Colonic mucosa (tissue), 4 donors: ENCODE measurements at regions not wholly inside any gene's neighbourhood (a gene's known extent, or its start where the extent isn't known, plus 50 kb on each side); places are given as distances from the start of the nearest gene placed in this dataset.

Experiments
- DNase-seq: peaks from one replicate; pipeline ENCODE4 v3.0.0-alpha.2; 2020
- H3K27ac ChIP-seq: fragments of 200-600 bp; one replicate; pipeline ENCODE4 v1.8.0; 2021
- H3K27me3 ChIP-seq: fragments of 200-600 bp; one replicate; pipeline ENCODE4 v1.8.0; 2021
- H3K36me3 ChIP-seq: fragments of 200-600 bp; one replicate; pipeline ENCODE4 v1.8.0; 2021
- H3K4me1 ChIP-seq: fragments of 200-600 bp; one replicate; pipeline ENCODE4 v1.8.0; 2021; ENCODE audit warnings: mild to moderate bottlenecking
- H3K4me3 ChIP-seq: fragments of 200-600 bp; one replicate; pipeline ENCODE4 v1.8.0; 2021
- H3K9ac ChIP-seq, 2 donors: one replicate each; pipeline ENCODE4 v1.7.0; 2013; ENCODE audit warnings: control low read depth in 2 of 2, low read depth in 2 of 2, low read length in 2 of 2
- H3K9me3 ChIP-seq: fragments of 200-600 bp; one replicate; pipeline ENCODE4 v1.8.0; 2021
- CTCF ChIP-seq: fragments of 200-600 bp; IDR thresholded peaks from one replicate; pipeline ENCODE4 v1.8.0; 2022; ENCODE audit warnings: antibody characterized with exemption, mild to moderate bottlenecking
- intact Hi-C: fragments of 100-400 bp; cut with DNase I; formaldehyde crosslinking; loops from one replicate; pipeline ENCODE4 v1.14.1; 2022
- donor health status: healthy.
- donor health status: DM: no; HTN: no; CAD: no.
- donor health status: DM: no; HTN: no; CAD: no.

GRCh38 chr6:3939368-3939958 lies 90.3 kb downstream of the FAM50B start:
- intact Hi-C loops = loop anchor here (10.0 kb wide), 1 partner anchor 95 kb away; the partner anchor contains the start of gene FAM50B
- H3K27me3 ChIP-seq = no peaks in the 10 kb centered on the region
- no peak for TF ChIP-seq CTCF
- H3K9ac ChIP-seq = no peak overlapping the region
- H3K4me1 ChIP-seq = no peaks in the 10 kb centered on the region
- no peak overlapping the region for H3K27ac ChIP-seq
- no peaks in the 10 kb centered on the region for H3K36me3 ChIP-seq
- no peaks in the 10 kb centered on the region for H3K9me3 ChIP-seq
- no peak overlapping the region for H3K4me3 ChIP-seq
- no peak for DNase-seq

- DNase-seq = no peak
- H3K9me3 ChIP-seq = no peaks in the 10 kb centered on the region
- intact Hi-C loops = loop anchor here (10.0 kb wide), 1 partner anchor 95 kb away; the partner anchor contains the start of gene FAM50B
Observed at GRCh38 chr6:3939964-3940363, 90.8 kb downstream of the FAM50B start.

GRCh38 chr6:3940703-3941102 lies 91.5 kb downstream of the FAM50B start:
- no peaks in the 10 kb centered on the region for H3K27me3 ChIP-seq
- no peak overlapping the region for H3K4me3 ChIP-seq
- no peak for DNase-seq
- intact Hi-C loops = no loop called here
- no peak overlapping the region for H3K27ac ChIP-seq
- no peak for TF ChIP-seq CTCF
- H3K36me3 ChIP-seq = no peaks in the 10 kb centered on the region
- H3K4me1 ChIP-seq = no peaks in the 10 kb centered on the region
- H3K9ac ChIP-seq = no peak overlapping the region
- no peaks in the 10 kb centered on the region for H3K9me3 ChIP-seq

More at GRCh38 chr6:3939964-3940363, 90.8 kb downstream of the FAM50B start:
- Histone ChIP-seq H3K36me3 (no peaks in the 10 kb centered on the region), H3K27ac (no peak overlapping the region), H3K27me3 (no peaks in the 10 kb centered on the region), H3K9ac (no peak overlapping the region), H3K4me1 (no peaks in the 10 kb centered on the region), H3K4me3 (no peak overlapping the region)
- no peak for TF ChIP-seq CTCF

- DNase-seq = no peak
- H3K27ac ChIP-seq = no peak overlapping the region
- TF ChIP-seq CTCF = no peak
- H3K9ac ChIP-seq = no peak overlapping the region
- no peaks in the 10 kb centered on the region for H3K9me3 ChIP-seq
- H3K4me1 ChIP-seq = no peaks in the 10 kb centered on the region
- no peaks in the 10 kb centered on the region for H3K27me3 ChIP-seq
- H3K36me3 ChIP-seq = no peaks in the 10 kb centered on the region
- no peak overlapping the region for H3K4me3 ChIP-seq
- intact Hi-C loops = no loop called here
Observed at GRCh38 chr6:3943331-3943765, 94.2 kb downstream of the FAM50B start.

- Histone ChIP-seq H3K27me3 (no peaks in the 10 kb centered on the region), H3K4me3 (no peak overlapping the region), H3K9me3 (no peaks in the 10 kb centered on the region), H3K9ac (no peak overlapping the region), H3K4me1 (no peaks in the 10 kb centered on the region), H3K27ac (no peak overlapping the region), H3K36me3 (no peaks in the 10 kb centered on the region)
- no peak for DNase-seq
- intact Hi-C loops = no loop called here
- no peak for TF ChIP-seq CTCF
Observed at GRCh38 chr6:3944246-3944645, 95.1 kb downstream of the FAM50B start.
